A673 (cell line): ENCODE measurements at regions not wholly inside any gene's neighbourhood (a gene's known extent, or its start where the extent isn't known, plus 50 kb on each side); places are given as distances from the start of the nearest gene placed in this dataset.

Experiments used
- BruUV-seq: library from RNA; stranded (reverse); fragments of 400-500 nt; replicated peaks from 2 replicates; lab custom pipeline; 2021; lab: Mats Ljungman, UMichigan
- CTCF ChIA-PET: fragments of 300-600 bp; sonication (Branson Sonifier 250); formaldehyde crosslinking; loops from one replicate; lab custom pipeline; 2022; ENCODE audit warnings: antibody characterized with exemption; lab: Charles Lee
- POLR2A ChIA-PET: fragments of 300-600 bp; sonication (Branson Sonifier 250); formaldehyde crosslinking; loops from one replicate; lab custom pipeline; 2022; ENCODE audit warnings: antibody characterized with exemption; ENCODE audit not compliant: low non-redundant PET; lab: Charles Lee
- DNase-seq: peaks from one replicate; pipeline ENCODE4 v3.0.0-alpha.2; 2015; ENCODE audit warnings: low spot score
- H3K27ac ChIP-seq: fragments of 200-600 bp; sonication (generic); 2 replicates; pipeline ENCODE4 v1.5.1; 2016; ENCODE audit warnings: mixed run types, low read depth, mild to moderate bottlenecking, mixed read lengths, antibody characterized with exemption, low read length; ENCODE audit not compliant: poor library complexity, severe bottlenecking
- H3K27me3 ChIP-seq: fragments of 200-600 bp; sonication (generic); replicated peaks from 2 replicates; pipeline ENCODE4 v1.6.1; 2017; ENCODE audit warnings: mixed run types, low read depth, mild to moderate bottlenecking, mixed read lengths, antibody characterized with exemption, low read length; ENCODE audit not compliant: insufficient read depth, poor library complexity
- H3K36me3 ChIP-seq: fragments of 200-600 bp; sonication (generic); 2 replicates; pipeline ENCODE4 v1.6.1; 2016; ENCODE audit warnings: mixed run types, mild to moderate bottlenecking, mixed read lengths, antibody characterized with exemption, low read length; ENCODE audit not compliant: insufficient read depth, poor library complexity, severe bottlenecking
- H3K4me1 ChIP-seq: fragments of 200-600 bp; sonication (generic); 2 replicates; pipeline ENCODE4 v1.6.1; 2017; ENCODE audit warnings: mixed run types, mild to moderate bottlenecking, mixed read lengths, antibody characterized with exemption, low read length; ENCODE audit not compliant: insufficient read depth, poor library complexity, severe bottlenecking
- H3K4me3 ChIP-seq: fragments of 200-600 bp; sonication (generic); 2 replicates; pipeline ENCODE4 v1.5.1; 2016; ENCODE audit warnings: low read depth, mixed run types, mild to moderate bottlenecking, mixed read lengths, low read length; ENCODE audit not compliant: poor library complexity, severe bottlenecking
- H3K9me3 ChIP-seq: fragments of 200-600 bp; sonication (generic); 2 replicates; pipeline ENCODE4 v1.6.1; 2016; ENCODE audit warnings: mixed run types, low read depth, mild to moderate bottlenecking, mixed read lengths, antibody characterized with exemption, low read length; ENCODE audit not compliant: poor library complexity, severe bottlenecking
- CTCF ChIP-seq: fragments of 300-800, 200-600 bp; sonication (generic); conservative IDR thresholded peaks from 2 replicates; pipeline ENCODE4 v1.5.1; 2017; ENCODE audit warnings: low read depth, mild to moderate bottlenecking, antibody characterized with exemption, low read length, moderate library complexity, mixed read lengths
- EZH2 ChIP-seq: fragments of 200-600 bp; sonication (generic); IDR thresholded peaks from 2 replicates; pipeline ENCODE4 v1.6.1; 2017; ENCODE audit warnings: borderline replicate concordance, low read depth, mild to moderate bottlenecking, mixed read lengths, antibody characterized with exemption, low read length; ENCODE audit not compliant: poor library complexity, severe bottlenecking
- intact Hi-C: fragments of 100-400 bp; cut with micrococcal nuclease; formaldehyde crosslinking; loops from one replicate; pipeline ENCODE4 v1.10.0; 2022; ENCODE audit not compliant: unreplicated experiment

DNA sequence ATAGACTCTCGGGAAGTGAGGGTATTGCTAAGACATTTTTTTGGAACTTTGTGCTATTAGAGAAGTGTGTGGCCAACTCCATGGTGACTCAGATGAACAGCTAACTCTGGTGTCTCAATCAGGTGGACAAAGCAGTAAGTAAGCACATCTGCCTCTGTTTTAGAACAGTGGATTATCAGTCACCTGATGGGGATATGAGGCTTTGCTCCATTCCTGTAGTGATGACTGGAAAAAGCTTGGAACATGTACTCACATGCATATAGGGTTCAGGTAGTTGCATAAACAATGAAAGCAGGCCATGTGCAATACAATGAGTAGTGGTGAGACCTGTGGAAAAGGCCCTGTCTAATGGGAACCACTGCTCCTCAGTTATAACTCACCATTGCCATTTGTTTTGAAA is 168.2 kb upstream of the FBN2 start:
- ChIA-PET POLR2A (no interaction called here), CTCF (no interaction called here)
- H3K36me3 ChIP-seq: no peaks in the 10 kb centered on the region
- no peak for DNase-seq
- intact Hi-C loops: no loop called here
- H3K9me3 ChIP-seq: no peaks in the 10 kb centered on the region
- no peaks in the 10 kb centered on the region for H3K27me3 ChIP-seq
- TF ChIP-seq EZH2 (no peak), CTCF (no peak)
- H3K4me1 ChIP-seq: no peaks in the 10 kb centered on the region
- H3K27ac ChIP-seq: no peak overlapping the region
- no peak overlapping the region for H3K4me3 ChIP-seq
- no TSS peak for BruUV-seq

DNA sequence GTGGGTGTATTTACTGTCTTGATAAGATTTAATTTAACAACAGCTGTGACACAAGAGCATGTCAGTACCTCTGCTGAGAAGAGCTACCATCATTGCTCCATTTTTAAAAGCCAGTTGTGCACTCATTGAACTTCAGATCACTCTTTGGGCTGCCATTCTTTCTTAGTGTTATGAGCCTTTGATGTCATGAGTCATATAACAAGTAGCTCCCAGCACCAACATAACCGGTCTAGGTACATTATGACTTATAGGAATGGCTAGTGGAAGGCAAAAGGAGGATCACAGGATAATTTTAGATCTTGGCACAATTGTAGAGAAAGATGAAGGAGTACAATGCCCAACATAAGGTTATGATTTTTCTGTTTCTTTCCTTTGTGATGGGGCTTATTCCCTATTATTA is 170.8 kb upstream of the FBN2 start:
- no peak overlapping the region for H3K27ac ChIP-seq
- POLR2A ChIA-PET: no interaction called here
- TF ChIP-seq EZH2: no peak
- no peak for TF ChIP-seq CTCF
- H3K36me3 ChIP-seq: no peaks in the 10 kb centered on the region
- no peak for DNase-seq
- H3K9me3 ChIP-seq: no peaks in the 10 kb centered on the region
- BruUV-seq: no TSS peak
- CTCF ChIA-PET: no interaction called here
- H3K27me3 ChIP-seq: no peaks in the 10 kb centered on the region
- intact Hi-C loops: no loop called here
- H3K4me3 ChIP-seq: no peak overlapping the region
- no peaks in the 10 kb centered on the region for H3K4me1 ChIP-seq

DNA sequence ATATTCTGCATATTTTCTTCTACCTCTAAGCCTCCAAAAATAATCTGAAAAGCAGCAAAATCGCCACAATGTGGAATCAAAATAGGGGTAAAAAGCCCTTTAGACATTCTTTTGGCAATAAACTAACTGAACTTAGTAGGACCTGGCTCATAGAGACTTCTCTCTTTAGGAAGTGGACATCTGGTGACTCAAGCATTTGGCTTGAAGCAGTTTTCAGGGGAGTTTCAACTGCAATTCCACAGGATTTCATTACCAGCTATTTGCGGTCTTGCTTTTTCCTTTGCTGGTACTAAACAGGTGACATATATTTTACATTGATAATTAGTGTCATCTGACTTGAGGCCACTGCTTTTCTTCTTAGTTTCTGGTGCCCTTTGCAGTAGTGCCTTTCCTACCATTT is 173.2 kb upstream of the FBN2 start:
- no peak for DNase-seq
- intact Hi-C loops: no loop called here
- no TSS peak for BruUV-seq
- no peaks in the 10 kb centered on the region for H3K4me1 ChIP-seq
- ChIA-PET CTCF (no interaction called here), POLR2A (no interaction called here)
- H3K27me3 ChIP-seq: no peaks in the 10 kb centered on the region
- H3K27ac ChIP-seq: no peak overlapping the region
- TF ChIP-seq EZH2 (no peak), CTCF (no peak)
- no peak overlapping the region for H3K4me3 ChIP-seq
- H3K36me3 ChIP-seq: no peaks in the 10 kb centered on the region
- H3K9me3 ChIP-seq: no peaks in the 10 kb centered on the region

GRCh38 chr5:128714551-128714950 is 176.5 kb upstream of the FBN2 start:
- Histone ChIP-seq H3K36me3 (no peaks in the 10 kb centered on the region), H3K27ac (no peak overlapping the region), H3K4me1 (no peaks in the 10 kb centered on the region), H3K9me3 (no peaks in the 10 kb centered on the region), H3K27me3 (no peaks in the 10 kb centered on the region), H3K4me3 (no peak overlapping the region)
- TF ChIP-seq CTCF (no peak), EZH2 (no peak)
- no peak for DNase-seq
- POLR2A ChIA-PET: no interaction called here
- no TSS peak for BruUV-seq
- intact Hi-C loops: no loop called here
- CTCF ChIA-PET: no interaction called here
